Thyroid gland (tissue), 4 donors: ENCODE measurements at regions not wholly inside any gene's neighbourhood (a gene's known extent, or its start where the extent isn't known, plus 50 kb on each side); places are given as distances from the start of the nearest gene placed in this dataset.

Source experiments
- DNase-seq, 2 donors: peaks; one replicate each; pipeline ENCODE4 v3.0.0-alpha.2; 2019
- H3K27ac ChIP-seq, 3 donors: fragments of 200-600 bp; sonication (generic); 1 replicate in 2 of 3; 2 replicates in 1 of 3; pipeline ENCODE4 v1.5.1; 2016 to 2019; ENCODE audit warnings: mild to moderate bottlenecking in 1 of 3, moderate library complexity in 1 of 3
- H3K27me3 ChIP-seq: fragments of 200-600 bp; sonication (generic); one replicate; pipeline ENCODE4 v1.5.1; 2019
- H3K36me3 ChIP-seq, 2 donors: fragments of 200-600 bp; sonication (generic); one replicate each; pipeline ENCODE4 v1.5.1; 2016 to 2019
- H3K4me1 ChIP-seq, 2 donors: fragments of 200-600 bp; sonication (generic); one replicate each; pipeline ENCODE4 v1.5.1; 2017 to 2019
- H3K4me3 ChIP-seq, 3 donors: fragments of 200-600 bp; sonication (generic); replicated peaks in 1 of 3; 1 replicate in 2 of 3; 2 replicates in 1 of 3; pipeline ENCODE4 v1.5.1; 2016; ENCODE audit warnings: mild to moderate bottlenecking in 1 of 3
- H3K9me3 ChIP-seq: fragments of 200-600 bp; sonication (generic); one replicate; pipeline ENCODE4 v1.5.1; 2017
- POLR2A ChIP-seq, 2 donors: fragments of 450-650 bp; IDR thresholded peaks; one replicate each; pipeline ENCODE4 v1.6.1; 2017; ENCODE audit warnings: antibody characterized with exemption in 2 of 2, mild to moderate bottlenecking in 2 of 2, moderate library complexity in 1 of 2
- WGBS, 2 donors: methylation state at CpG; one replicate each; pipeline ENCODE4 v1.1.5; 2017; 5-methylcytosine and 5-hydroxymethylcytosine counted together
- intact Hi-C: fragments of 100-400 bp; cut with DNase I; formaldehyde crosslinking; loops from one replicate; pipeline ENCODE4 v1.15.1; 2023
- TF ChIP-seq, protein P1 (sequence below), 6 experiments: fragments of 200-600 bp in 3 of 6; fragments of 450-650 bp in 3 of 6; sonication (generic) in 3 of 6; IDR thresholded peaks; one replicate each; pipeline ENCODE4 v1.5.1; 2016 to 2019; ENCODE audit warnings: antibody characterized with exemption in 6 of 6, mild to moderate bottlenecking in 2 of 6, inconsistent platforms in 1 of 6, moderate library complexity in 1 of 6

DNA sequence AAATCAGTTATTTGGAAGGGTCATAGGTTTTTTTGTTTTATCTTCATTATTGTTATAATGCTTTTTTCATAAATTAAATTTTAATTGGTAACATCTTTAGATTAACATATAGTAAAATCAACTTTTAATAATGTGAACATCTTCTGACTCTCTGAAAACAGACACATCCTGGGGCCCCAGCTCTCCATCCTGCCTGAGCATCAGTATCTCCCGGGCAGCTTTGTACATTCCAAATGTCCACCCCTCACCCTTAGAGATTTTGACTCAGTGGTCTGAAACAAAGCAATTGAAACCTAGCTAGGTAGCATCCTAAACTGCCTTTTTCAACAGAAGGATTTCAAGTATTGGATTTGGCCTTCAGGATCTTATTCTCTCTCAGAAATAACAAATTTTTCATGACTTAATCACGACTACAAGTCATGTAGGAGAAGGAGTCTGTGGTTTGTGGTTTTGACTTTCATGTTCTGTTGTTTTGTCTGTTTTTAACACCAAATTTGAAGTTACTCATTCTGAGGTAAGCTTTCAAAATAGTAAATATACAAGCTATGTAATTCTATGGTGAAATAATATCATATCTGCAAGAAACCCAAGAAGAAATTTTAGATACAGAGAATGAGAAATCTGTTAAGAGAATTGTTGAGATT is 147.3 kb upstream of the UBE2E2 start:
- no peaks in the 10 kb centered on the region for H3K9me3 ChIP-seq
- intact Hi-C loops, result no loop called here
- H3K27ac ChIP-seq, result no peak overlapping the region
- no peaks in the 10 kb centered on the region for H3K4me1 ChIP-seq
- 80 to 83% methylated on average over 2 of the region's 2 CpGs for WGBS, 2 donors
- H3K4me3 ChIP-seq, result no peak overlapping the region
- no peak for DNase-seq
- no peaks in the 10 kb centered on the region for H3K36me3 ChIP-seq
- H3K27me3 ChIP-seq, result no peaks in the 10 kb centered on the region
- TF ChIP-seq, protein P1, sequence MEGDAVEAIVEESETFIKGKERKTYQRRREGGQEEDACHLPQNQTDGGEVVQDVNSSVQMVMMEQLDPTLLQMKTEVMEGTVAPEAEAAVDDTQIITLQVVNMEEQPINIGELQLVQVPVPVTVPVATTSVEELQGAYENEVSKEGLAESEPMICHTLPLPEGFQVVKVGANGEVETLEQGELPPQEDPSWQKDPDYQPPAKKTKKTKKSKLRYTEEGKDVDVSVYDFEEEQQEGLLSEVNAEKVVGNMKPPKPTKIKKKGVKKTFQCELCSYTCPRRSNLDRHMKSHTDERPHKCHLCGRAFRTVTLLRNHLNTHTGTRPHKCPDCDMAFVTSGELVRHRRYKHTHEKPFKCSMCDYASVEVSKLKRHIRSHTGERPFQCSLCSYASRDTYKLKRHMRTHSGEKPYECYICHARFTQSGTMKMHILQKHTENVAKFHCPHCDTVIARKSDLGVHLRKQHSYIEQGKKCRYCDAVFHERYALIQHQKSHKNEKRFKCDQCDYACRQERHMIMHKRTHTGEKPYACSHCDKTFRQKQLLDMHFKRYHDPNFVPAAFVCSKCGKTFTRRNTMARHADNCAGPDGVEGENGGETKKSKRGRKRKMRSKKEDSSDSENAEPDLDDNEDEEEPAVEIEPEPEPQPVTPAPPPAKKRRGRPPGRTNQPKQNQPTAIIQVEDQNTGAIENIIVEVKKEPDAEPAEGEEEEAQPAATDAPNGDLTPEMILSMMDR (IDR thresholded peaks at IDR 0.05), result no peak
- no peak for TF ChIP-seq POLR2A (IDR thresholded peaks at IDR 0.05)

DNA sequence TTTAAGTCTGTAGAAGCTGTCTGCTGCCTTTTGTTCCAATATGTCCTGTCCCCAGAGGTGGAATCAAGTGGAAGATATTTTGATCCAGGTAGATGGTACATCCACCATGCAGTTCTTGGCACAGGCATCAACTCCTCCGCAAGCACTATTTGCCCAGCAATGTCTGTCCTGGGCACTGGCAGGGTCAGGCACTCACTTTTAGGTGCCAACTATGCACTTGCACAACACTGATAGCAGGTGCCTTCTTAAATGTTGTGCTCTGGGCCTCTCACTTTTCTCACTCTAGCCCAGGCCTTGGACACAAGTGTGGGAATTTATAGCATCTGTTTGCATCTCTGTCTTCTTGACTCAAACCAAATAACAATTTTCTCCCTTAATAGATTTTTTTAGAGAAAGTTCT is 140.5 kb upstream of the UBE2E2 start:
- no peaks in the 10 kb centered on the region for H3K36me3 ChIP-seq
- no peak overlapping the region for H3K27ac ChIP-seq
- no peak overlapping the region for H3K4me3 ChIP-seq
- WGBS, 2 donors, result 91 to 94% methylated on average over 1 of the region's 1 CpG
- DNase-seq, result no peak
- TF ChIP-seq, protein P1 (IDR thresholded peaks at IDR 0.05), result no peak
- no peak for TF ChIP-seq POLR2A (IDR thresholded peaks at IDR 0.05)
- no peaks in the 10 kb centered on the region for H3K27me3 ChIP-seq
- no peaks in the 10 kb centered on the region for H3K4me1 ChIP-seq
- no peaks in the 10 kb centered on the region for H3K9me3 ChIP-seq
- intact Hi-C loops, result no loop called here

DNA sequence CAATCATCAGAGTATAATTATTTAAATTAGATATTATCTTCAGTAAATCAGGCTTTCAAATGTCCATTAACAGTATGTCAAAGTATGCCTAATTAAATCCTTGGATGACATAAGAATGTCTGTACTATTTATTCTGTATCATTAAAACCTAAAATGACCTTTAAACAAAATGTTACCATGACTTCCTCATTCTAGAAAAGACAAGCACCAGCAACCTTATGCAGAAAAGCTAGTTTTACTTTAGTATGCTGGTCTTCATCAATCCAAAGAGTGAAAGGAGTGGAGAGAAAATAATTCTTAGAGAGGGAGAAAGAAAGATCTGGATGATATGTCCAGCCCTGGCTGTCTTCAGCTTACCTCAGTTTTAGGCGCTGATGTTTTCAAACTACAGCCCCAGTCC is 140.1 kb upstream of the UBE2E2 start:
- no peak overlapping the region for H3K27ac ChIP-seq
- H3K4me3 ChIP-seq, result no peak overlapping the region
- TF ChIP-seq, protein P1 (IDR thresholded peaks at IDR 0.05), result no peak
- no peak for TF ChIP-seq POLR2A (IDR thresholded peaks at IDR 0.05)
- no peaks in the 10 kb centered on the region for H3K4me1 ChIP-seq
- H3K9me3 ChIP-seq, result no peaks in the 10 kb centered on the region
- 92 to 97% methylated on average over 1 of the region's 1 CpG for WGBS, 2 donors
- intact Hi-C loops, result no loop called here
- no peak for DNase-seq
- H3K36me3 ChIP-seq, result no peaks in the 10 kb centered on the region
- H3K27me3 ChIP-seq, result no peaks in the 10 kb centered on the region

DNA sequence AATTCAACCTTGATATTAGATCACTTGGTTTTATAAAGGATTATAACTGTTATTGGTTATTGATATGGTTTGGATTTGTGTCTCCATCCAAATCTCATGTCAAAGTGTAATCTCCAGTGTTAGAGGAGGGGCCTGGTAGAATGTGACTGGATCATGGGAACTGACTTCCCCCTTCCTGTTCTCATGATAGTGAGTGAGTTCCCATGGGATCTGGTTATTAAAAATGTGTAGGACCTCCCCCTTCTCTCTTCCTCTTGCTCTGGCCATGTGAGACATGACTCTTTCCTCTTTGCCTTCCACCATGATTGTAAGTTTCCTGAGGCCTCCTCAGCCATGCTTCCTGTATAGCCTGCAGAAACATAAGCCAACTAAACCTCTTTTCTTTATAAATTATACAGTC is 136.0 kb upstream of the UBE2E2 start:
- Histone ChIP-seq H3K36me3 (no peaks in the 10 kb centered on the region), H3K27ac (no peak overlapping the region), H3K27me3 (no peaks in the 10 kb centered on the region), H3K9me3 (no peaks in the 10 kb centered on the region), H3K4me1 (no peaks in the 10 kb centered on the region), H3K4me3 (no peak overlapping the region)
- TF ChIP-seq, protein P1 (IDR thresholded peaks at IDR 0.05), result no peak
- TF ChIP-seq POLR2A (IDR thresholded peaks at IDR 0.05), result no peak
- DNase-seq, result no peak
- intact Hi-C loops, result no loop called here

DNA sequence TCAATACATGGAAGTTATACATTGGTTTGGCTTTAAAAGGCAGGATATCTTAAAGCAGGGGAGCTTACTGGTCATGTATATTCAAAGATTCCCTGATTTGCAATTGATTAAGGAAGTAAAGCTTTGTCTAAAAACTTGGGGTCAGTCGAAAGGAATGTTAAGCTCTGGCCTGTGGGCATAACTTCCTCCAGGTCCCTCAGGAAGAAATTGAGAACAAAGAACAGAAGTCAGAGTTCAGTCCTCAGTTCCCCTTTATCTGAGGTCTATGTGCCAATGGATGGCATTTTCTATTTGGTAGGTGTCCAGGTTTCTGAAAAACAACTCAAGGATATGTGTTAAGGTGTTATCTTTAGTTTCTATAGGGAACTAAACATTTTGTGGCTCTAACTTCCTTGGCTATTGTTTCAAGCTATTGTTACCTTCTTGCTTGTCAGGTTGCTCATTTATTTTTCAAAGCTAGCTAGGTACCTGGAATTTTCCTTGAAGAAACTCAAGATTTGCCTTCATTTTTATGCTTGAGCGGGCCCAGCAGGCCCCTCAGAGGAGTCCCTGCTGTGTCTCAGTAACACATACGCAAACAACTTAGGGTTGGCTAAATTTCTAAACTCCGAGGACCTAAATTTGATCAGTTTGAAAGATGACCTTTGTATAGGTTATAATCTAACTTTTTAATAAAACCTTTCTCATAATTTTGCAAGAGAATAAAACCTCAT is 135.0 kb upstream of the UBE2E2 start:
- Histone ChIP-seq H3K4me1 (no peaks in the 10 kb centered on the region), H3K4me3 (no peak overlapping the region), H3K9me3 (no peaks in the 10 kb centered on the region), H3K36me3 (no peaks in the 10 kb centered on the region), H3K27ac (no peak overlapping the region), H3K27me3 (no peaks in the 10 kb centered on the region)
- no peak for DNase-seq
- intact Hi-C loops, result no loop called here
- WGBS, 2 donors, result 68 to 70% methylated on average over 4 of the region's 4 CpGs
- no peak for TF ChIP-seq POLR2A (IDR thresholded peaks at IDR 0.05)
- TF ChIP-seq, protein P1 (IDR thresholded peaks at IDR 0.05), result no peak
